D721Med (cell line): ENCODE measurements at regions not wholly inside any gene's neighbourhood (a gene's known extent, or its start where the extent isn't known, plus 50 kb on each side); places are given as distances from the start of the nearest gene placed in this dataset.

Experiments used
- DNase-seq: peaks from one replicate; pipeline ENCODE4 v3.0.0; 2011; ENCODE audit warnings: low spot score; ENCODE audit not compliant: insufficient read length
- FAIRE-seq: peaks from 2 replicates; lab custom pipeline; 2011; peaks lifted over from hg19 to GRCh38; lab: Jason Lieb, UNC
- TF ChIP-seq, protein P1 (sequence below): IDR thresholded peaks from 2 replicates; pipeline ENCODE4 v1.5.1; 2012; ENCODE audit warnings: mild to moderate bottlenecking, control low read depth; ENCODE audit not compliant: insufficient read depth; ENCODE audit errors: missing control alignments

DNA sequence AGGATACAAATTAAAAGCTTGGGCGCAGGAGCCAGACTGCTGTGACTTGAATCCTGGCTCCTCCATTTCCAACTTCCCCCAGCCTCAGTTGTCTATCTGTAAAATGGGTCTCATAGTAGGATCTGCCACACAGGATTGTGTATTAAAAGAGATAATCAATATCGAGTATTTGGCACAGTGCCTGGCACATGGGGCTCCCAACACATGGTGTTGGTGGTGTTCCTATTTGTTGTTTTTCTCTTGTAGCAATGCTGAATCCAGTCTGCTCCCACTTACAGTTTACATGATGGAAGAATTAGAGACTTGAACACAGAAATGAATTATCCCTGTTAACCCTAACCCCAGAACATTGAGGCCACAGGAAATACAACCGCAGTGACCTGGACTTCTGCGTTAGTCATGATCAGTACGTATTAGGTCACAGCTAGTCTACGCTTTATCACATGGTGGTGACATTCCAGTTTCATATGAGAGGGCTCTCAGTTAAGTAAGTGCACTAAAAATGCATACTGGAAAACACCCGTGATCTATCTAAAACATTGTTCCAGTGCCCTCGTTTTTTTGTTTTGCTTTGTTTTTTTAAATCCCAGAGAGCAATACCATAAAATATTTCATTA, 169.5 kb upstream of the KLF14 start:
- TF ChIP-seq, protein P1, sequence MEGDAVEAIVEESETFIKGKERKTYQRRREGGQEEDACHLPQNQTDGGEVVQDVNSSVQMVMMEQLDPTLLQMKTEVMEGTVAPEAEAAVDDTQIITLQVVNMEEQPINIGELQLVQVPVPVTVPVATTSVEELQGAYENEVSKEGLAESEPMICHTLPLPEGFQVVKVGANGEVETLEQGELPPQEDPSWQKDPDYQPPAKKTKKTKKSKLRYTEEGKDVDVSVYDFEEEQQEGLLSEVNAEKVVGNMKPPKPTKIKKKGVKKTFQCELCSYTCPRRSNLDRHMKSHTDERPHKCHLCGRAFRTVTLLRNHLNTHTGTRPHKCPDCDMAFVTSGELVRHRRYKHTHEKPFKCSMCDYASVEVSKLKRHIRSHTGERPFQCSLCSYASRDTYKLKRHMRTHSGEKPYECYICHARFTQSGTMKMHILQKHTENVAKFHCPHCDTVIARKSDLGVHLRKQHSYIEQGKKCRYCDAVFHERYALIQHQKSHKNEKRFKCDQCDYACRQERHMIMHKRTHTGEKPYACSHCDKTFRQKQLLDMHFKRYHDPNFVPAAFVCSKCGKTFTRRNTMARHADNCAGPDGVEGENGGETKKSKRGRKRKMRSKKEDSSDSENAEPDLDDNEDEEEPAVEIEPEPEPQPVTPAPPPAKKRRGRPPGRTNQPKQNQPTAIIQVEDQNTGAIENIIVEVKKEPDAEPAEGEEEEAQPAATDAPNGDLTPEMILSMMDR = no peak
- DNase-seq (no peak), FAIRE-seq (no peak)

DNA sequence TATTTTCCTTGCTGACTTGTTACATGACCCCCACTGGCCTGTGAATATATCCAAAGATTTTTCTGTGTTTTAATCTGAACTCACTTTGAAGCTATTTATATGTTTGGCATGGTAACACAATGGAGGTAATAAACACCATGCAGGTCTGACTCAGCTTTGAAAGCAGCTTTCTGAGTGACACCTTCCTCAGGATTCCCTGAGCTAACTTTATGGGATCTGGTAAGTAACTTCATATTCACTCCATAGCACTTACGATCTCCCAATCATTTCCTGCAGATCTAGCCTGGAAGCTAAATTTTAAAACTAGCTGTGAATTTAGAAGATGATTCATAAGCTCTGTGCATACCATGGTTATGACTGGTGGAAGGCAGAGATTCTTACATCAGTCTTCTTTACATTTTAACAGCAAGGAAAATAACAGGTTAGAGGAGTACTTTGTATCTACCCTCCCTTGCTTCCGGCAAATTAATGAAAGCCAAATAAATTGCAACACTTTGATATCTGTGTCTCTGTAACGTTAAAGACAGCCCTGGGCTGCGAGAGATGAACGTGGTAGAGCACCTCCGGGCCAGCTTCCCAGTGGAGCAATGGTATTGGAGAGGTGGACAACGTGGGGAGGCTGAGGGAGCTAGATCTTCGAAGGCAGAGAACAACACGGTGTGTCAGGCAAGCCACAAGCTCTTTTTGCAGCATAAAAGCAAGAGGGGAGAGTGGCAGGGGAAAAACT, 170.2 kb upstream of the KLF14 start:
- DNase-seq = no peak
- TF ChIP-seq, protein P1 = no peak
- FAIRE-seq = no peak

DNA sequence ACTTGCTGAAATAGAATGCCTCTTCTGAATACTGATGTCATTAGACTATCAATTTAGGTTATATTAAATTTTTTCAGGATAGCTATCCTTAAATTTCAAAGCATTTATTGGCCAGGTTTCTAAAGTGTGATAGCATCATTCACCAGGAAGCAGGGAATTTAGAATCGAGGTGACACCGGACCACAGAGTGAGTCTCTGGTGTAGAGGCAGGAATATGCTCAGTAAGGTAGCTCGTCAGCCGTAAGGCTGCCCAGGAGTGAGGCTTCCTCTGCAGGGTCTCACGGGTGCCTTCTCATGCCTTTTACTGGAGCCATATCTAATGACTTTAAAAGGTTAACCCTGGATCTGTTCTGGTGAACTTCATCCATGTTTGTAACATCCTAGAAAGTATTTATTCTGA, 170.8 kb upstream of the KLF14 start:
- no peak for DNase-seq
- FAIRE-seq = no peak
- TF ChIP-seq, protein P1 = no peak

DNA sequence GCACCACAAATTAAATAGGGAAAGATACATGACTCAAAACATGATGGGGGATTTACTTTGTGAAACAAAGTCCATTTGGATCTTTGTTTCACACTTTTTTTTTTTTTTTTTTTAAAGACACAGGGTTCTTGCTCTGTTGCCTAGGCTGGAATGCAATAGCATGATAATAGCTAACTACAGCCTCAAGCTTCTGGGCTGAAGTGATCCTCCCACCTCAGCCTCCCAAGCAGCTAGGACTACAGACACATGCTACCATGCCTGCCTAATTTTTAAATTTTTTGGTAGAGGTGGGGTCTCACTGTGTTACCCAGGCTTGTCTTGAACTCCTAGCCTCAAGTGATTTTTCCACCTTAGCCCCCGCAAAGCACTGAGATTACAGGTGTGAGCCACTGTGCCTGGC, 172.6 kb upstream of the KLF14 start:
- FAIRE-seq = no peak
- TF ChIP-seq, protein P1 = no peak
- no peak for DNase-seq

DNA sequence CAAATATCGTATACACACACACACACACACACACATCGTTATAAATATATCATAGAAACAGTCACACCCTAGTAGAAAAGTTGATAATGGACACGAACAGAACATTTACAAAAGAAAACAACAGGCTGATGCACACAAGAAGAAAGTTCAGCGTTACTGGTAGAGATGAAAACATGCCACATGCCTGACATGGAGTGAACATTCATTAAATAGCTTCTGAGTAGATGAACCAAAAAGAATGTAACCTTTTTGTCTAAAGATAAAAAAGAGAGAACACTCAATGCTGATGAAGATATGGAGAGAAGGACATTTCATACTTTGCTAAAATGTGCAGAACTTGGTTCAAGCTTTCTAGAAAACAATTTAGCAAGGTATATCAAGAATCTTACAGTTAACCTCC, 173.4 kb upstream of the KLF14 start:
- DNase-seq = no peak
- TF ChIP-seq, protein P1 = no peak
- FAIRE-seq = no peak

DNA sequence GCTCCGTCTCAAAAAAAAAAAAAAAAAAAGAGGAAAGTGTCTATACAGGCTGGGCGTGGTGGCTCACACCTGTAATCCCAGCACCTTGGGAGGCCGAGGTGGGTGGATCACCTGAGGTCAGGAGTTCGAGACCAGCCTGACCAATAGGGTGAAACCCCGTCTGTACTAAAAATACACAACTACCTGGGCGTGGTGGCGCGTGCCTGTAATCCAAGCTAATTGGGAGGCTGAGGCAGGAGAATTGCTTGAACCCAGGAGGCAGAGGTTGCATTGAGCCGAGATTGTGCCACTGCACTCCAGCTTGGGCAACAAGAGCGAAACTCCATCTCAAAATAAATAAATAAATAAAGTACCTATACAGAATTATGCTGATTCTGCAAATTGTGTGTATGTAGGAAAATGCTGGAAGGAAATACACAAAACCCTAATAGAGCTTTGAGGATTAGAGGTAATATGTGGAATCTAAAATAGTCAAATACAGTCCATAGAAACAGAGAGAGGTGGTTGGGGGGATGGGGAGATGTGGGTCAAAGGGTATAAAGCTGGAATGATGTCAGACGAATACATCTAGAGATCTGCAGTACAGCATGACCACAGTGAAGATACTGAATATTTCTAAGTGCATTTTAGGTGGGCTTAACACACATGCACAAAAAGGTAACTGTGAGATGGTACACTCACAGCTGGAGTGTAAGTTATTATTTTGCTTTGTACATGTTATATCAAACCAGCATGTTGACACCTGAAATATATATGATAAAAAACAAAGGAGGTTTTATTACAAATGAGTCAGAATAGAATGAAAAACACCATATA, 174.5 kb upstream of the KLF14 start:
- no peak for FAIRE-seq
- DNase-seq = no peak
- TF ChIP-seq, protein P1 = no peak
